WTC11 (cell line): ENCODE measurements at regions not wholly inside any gene's neighbourhood (a gene's known extent, or its start where the extent isn't known, plus 50 kb on each side); places are given as distances from the start of the nearest gene placed in this dataset.

Source experiments
- ATAC-seq: fragments of 200-7000 bp; cut with Tn5 transposase; 2 replicates; pipeline ENCODE4 v1.10.0; 2021; ENCODE audit warnings: mild to moderate bottlenecking, moderate library complexity
- CTCF ChIA-PET: fragments of 300-600 bp; sonication (Branson Sonifier 250); formaldehyde crosslinking; loops from one replicate; lab custom pipeline; 2021; ENCODE audit warnings: antibody characterized with exemption; lab: Charles Lee
- POLR2A ChIA-PET: fragments of 350-600 bp; sonication (Branson Sonifier 250); formaldehyde crosslinking; loops from one replicate; lab custom pipeline; 2021; ENCODE audit warnings: antibody characterized with exemption; lab: Charles Lee
- DNase-seq: peaks from one replicate; pipeline ENCODE4 v3.0.0; 2021; ENCODE audit warnings: low spot score
- H3K27ac Mint-ChIP-seq: 2 replicates; pipeline ENCODE4 v1.8.0; 2021; ENCODE audit warnings: mixed read lengths
- H3K27me3 Mint-ChIP-seq: 2 replicates; pipeline ENCODE4 v1.8.0; 2021; ENCODE audit warnings: low read depth, mild to moderate bottlenecking, moderate library complexity, mixed read lengths
- H3K36me3 Mint-ChIP-seq: 2 replicates; pipeline ENCODE4 v1.8.0; 2021; ENCODE audit warnings: mixed read lengths
- H3K4me1 Mint-ChIP-seq: 2 replicates; pipeline ENCODE4 v1.8.0; 2022; ENCODE audit warnings: mixed read lengths
- H3K4me3 Mint-ChIP-seq: 2 replicates; pipeline ENCODE4 v1.8.0; 2021; ENCODE audit warnings: mild to moderate bottlenecking, moderate library complexity, mixed read lengths
- H3K9me3 Mint-ChIP-seq: 2 replicates; pipeline ENCODE4 v1.8.0; 2021; ENCODE audit warnings: mixed read lengths
- AR ChIP-seq: fragments of 250-450 bp; sonication (Bioruptor Pico); IDR thresholded peaks from 2 replicates; pipeline ENCODE4 v1.9.0; 2021; ENCODE audit warnings: mild to moderate bottlenecking
- ATF1 ChIP-seq: sonication (generic); formaldehyde crosslinking; IDR thresholded peaks from 2 replicates; pipeline ENCODE4 v1.8.1; 2023; ENCODE audit warnings: mild to moderate bottlenecking, moderate library complexity, missing genetic modification reagents
- CTCF ChIP-seq: fragments of 200-600 bp; IDR thresholded peaks from 2 replicates; pipeline ENCODE4 v1.8.0; 2022; ENCODE audit warnings: antibody characterized with exemption
- ELF4 ChIP-seq: sonication (generic); formaldehyde crosslinking; IDR thresholded peaks from 2 replicates; pipeline ENCODE4 v1.8.1; 2022; ENCODE audit warnings: low read depth, mild to moderate bottlenecking, moderate library complexity, missing genetic modification reagents
- GABPB1 ChIP-seq: sonication (generic); formaldehyde crosslinking; IDR thresholded peaks from 2 replicates; pipeline ENCODE4 v1.8.1; 2023; ENCODE audit warnings: mild to moderate bottlenecking, missing genetic modification reagents
- MXD4 ChIP-seq: fragments of 250-450 bp; sonication (Bioruptor Pico); IDR thresholded peaks from 2 replicates; pipeline ENCODE4 v1.8.0; 2021; ENCODE audit warnings: mild to moderate bottlenecking, moderate library complexity, borderline replicate concordance
- OVOL2 ChIP-seq: fragments of 250-450 bp; sonication (Bioruptor Pico); IDR thresholded peaks from 2 replicates; pipeline ENCODE4 v1.9.0; 2021; ENCODE audit warnings: mild to moderate bottlenecking, borderline replicate concordance
- SMAD3 ChIP-seq: sonication (generic); formaldehyde crosslinking; IDR thresholded peaks from 2 replicates; pipeline ENCODE4 v1.8.0; 2022; ENCODE audit warnings: missing genetic modification reagents, mild to moderate bottlenecking, borderline replicate concordance
- SOX15 ChIP-seq: fragments of 250-450 bp; sonication (Bioruptor Pico); IDR thresholded peaks from 2 replicates; pipeline ENCODE4 v1.9.0; 2021; ENCODE audit warnings: mild to moderate bottlenecking
- TP53 ChIP-seq: sonication (generic); formaldehyde crosslinking; IDR thresholded peaks from 2 replicates; pipeline ENCODE4 v1.8.1; 2023; ENCODE audit warnings: mild to moderate bottlenecking, missing genetic modification reagents
- ZNF219 ChIP-seq: sonication (generic); formaldehyde crosslinking; IDR thresholded peaks from 2 replicates; pipeline ENCODE4 v1.8.0; 2023; ENCODE audit warnings: missing genetic modification reagents, mild to moderate bottlenecking, borderline replicate concordance
- ZNF416 ChIP-seq: fragments of 250-450 bp; sonication (Bioruptor Pico); IDR thresholded peaks from 2 replicates; pipeline ENCODE4 v1.9.0; 2021; ENCODE audit warnings: mild to moderate bottlenecking, inconsistent platforms
- TF ChIP-seq, protein P1 (sequence below): sonication (generic); formaldehyde crosslinking; IDR thresholded peaks from 2 replicates; pipeline ENCODE4 v1.8.1; 2022; ENCODE audit warnings: mild to moderate bottlenecking, moderate library complexity, missing genetic modification reagents
- TF ChIP-seq, protein P2 (sequence below): fragments of 250-450 bp; sonication (Bioruptor Pico); IDR thresholded peaks from 2 replicates; pipeline ENCODE4 v1.9.0; 2021; ENCODE audit warnings: mild to moderate bottlenecking
- TF ChIP-seq, protein P3 (sequence below): fragments of 250-450 bp; sonication (Bioruptor Pico); IDR thresholded peaks from 2 replicates; pipeline ENCODE4 v1.9.0; 2021; ENCODE audit warnings: mild to moderate bottlenecking, borderline replicate concordance
- TF ChIP-seq, protein P4 (sequence below): sonication (generic); formaldehyde crosslinking; IDR thresholded peaks from 2 replicates; pipeline ENCODE4 v1.8.0; 2022; ENCODE audit warnings: mild to moderate bottlenecking, missing genetic modification reagents
- TF ChIP-seq, protein P5 (sequence below): sonication (generic); formaldehyde crosslinking; IDR thresholded peaks from 2 replicates; pipeline ENCODE4 v1.8.0; 2023; ENCODE audit warnings: missing genetic modification reagents, mild to moderate bottlenecking, borderline replicate concordance

DNA sequence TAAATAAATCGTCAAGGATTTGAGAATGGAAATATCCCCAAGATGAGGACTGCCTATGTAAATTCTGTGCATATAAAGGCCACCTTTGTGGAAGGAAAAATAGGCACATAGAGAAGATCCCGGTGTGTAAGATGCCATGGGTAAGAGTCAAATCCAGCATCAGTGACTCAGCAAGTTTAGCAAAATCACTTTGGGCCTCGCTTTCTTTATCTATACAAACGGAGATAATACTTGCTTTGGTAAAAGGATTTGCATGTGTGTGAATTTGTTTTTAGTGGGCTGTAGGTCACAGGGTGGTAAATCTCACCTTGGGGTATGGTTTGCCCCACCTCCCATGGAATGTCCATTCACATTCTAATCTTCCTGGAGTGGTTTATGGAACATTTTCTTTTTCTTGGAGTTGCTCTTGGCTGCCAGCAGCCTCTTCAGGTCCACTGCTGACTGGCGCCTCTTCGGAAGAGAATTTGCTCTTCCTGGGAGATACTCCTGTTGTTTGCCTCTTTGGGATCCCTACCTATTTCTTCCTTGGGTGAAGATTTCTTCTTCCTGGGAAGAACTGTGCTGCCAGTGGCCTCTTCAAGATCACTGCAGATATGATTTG is 587.6 kb downstream of the CDH11 start (continued):
- TF ChIP-seq, protein P1, sequence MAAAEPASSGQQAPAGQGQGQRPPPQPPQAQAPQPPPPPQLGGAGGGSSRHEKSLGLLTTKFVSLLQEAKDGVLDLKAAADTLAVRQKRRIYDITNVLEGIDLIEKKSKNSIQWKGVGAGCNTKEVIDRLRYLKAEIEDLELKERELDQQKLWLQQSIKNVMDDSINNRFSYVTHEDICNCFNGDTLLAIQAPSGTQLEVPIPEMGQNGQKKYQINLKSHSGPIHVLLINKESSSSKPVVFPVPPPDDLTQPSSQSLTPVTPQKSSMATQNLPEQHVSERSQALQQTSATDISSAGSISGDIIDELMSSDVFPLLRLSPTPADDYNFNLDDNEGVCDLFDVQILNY (CRISPR knock-in tag) = no peak

DNA sequence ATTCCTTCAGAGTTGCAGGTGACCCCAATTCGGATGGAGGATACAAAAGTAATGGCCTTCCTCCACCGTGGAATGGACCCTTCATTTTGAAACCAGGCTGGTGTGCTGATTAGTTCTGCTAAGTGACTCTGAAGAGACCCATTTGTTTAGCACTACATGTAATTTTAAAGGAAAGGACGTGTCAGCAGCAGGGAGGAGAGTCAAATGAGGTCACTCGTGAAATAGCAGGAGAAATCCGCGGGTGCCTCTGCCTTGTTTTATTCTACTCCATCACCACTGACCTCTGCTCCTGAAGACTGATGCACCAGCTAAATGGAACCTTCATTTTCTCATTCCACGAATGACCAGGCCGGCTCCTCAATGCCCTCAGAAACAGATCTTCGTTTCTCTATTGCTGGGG is 589.2 kb downstream of the CDH11 start:
- peaks cover 36% of the 10 kb centered on the region for H3K4me1 Mint-ChIP-seq
- ChIA-PET POLR2A (no interaction called here), CTCF (no interaction called here)
- DNase-seq (no peak), ATAC-seq (no peak)
- peaks cover 4% of the 10 kb centered on the region; the same call in 1 of the 2 replicates for H3K36me3 Mint-ChIP-seq
- peaks cover 20% of the 10 kb centered on the region for H3K9me3 Mint-ChIP-seq
- no peaks in the 10 kb centered on the region; the same call in 1 of the 2 replicates for H3K27me3 Mint-ChIP-seq
- H3K27ac Mint-ChIP-seq = no peak overlapping the region
- H3K4me3 Mint-ChIP-seq = no peak overlapping the region
- TF ChIP-seq ELF4 (CRISPR knock-in tag) (no peak), AR (CRISPR knock-in tag) (no peak), MXD4 (CRISPR knock-in tag) (no peak), ZNF416 (CRISPR knock-in tag) (no peak), TP53 (CRISPR knock-in tag) (no peak), SMAD3 (CRISPR knock-in tag) (no peak), ATF1 (no peak), ZNF219 (CRISPR knock-in tag) (no peak), SOX15 (CRISPR knock-in tag) (no peak), OVOL2 (CRISPR knock-in tag) (no peak), CTCF (no peak), GABPB1 (CRISPR knock-in tag) (no peak)
- TF ChIP-seq, protein P2, sequence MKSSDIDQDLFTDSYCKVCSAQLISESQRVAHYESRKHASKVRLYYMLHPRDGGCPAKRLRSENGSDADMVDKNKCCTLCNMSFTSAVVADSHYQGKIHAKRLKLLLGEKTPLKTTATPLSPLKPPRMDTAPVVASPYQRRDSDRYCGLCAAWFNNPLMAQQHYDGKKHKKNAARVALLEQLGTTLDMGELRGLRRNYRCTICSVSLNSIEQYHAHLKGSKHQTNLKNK (CRISPR knock-in tag) = no peak
- TF ChIP-seq, protein P3, sequence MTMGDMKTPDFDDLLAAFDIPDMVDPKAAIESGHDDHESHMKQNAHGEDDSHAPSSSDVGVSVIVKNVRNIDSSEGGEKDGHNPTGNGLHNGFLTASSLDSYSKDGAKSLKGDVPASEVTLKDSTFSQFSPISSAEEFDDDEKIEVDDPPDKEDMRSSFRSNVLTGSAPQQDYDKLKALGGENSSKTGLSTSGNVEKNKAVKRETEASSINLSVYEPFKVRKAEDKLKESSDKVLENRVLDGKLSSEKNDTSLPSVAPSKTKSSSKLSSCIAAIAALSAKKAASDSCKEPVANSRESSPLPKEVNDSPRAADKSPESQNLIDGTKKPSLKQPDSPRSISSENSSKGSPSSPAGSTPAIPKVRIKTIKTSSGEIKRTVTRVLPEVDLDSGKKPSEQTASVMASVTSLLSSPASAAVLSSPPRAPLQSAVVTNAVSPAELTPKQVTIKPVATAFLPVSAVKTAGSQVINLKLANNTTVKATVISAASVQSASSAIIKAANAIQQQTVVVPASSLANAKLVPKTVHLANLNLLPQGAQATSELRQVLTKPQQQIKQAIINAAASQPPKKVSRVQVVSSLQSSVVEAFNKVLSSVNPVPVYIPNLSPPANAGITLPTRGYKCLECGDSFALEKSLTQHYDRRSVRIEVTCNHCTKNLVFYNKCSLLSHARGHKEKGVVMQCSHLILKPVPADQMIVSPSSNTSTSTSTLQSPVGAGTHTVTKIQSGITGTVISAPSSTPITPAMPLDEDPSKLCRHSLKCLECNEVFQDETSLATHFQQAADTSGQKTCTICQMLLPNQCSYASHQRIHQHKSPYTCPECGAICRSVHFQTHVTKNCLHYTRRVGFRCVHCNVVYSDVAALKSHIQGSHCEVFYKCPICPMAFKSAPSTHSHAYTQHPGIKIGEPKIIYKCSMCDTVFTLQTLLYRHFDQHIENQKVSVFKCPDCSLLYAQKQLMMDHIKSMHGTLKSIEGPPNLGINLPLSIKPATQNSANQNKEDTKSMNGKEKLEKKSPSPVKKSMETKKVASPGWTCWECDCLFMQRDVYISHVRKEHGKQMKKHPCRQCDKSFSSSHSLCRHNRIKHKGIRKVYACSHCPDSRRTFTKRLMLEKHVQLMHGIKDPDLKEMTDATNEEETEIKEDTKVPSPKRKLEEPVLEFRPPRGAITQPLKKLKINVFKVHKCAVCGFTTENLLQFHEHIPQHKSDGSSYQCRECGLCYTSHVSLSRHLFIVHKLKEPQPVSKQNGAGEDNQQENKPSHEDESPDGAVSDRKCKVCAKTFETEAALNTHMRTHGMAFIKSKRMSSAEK (CRISPR knock-in tag) = no peak
- TF ChIP-seq, protein P4, sequence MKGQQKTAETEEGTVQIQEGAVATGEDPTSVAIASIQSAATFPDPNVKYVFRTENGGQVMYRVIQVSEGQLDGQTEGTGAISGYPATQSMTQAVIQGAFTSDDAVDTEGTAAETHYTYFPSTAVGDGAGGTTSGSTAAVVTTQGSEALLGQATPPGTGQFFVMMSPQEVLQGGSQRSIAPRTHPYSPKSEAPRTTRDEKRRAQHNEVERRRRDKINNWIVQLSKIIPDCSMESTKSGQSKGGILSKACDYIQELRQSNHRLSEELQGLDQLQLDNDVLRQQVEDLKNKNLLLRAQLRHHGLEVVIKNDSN (CRISPR knock-in tag) = no peak
- TF ChIP-seq, protein P5, sequence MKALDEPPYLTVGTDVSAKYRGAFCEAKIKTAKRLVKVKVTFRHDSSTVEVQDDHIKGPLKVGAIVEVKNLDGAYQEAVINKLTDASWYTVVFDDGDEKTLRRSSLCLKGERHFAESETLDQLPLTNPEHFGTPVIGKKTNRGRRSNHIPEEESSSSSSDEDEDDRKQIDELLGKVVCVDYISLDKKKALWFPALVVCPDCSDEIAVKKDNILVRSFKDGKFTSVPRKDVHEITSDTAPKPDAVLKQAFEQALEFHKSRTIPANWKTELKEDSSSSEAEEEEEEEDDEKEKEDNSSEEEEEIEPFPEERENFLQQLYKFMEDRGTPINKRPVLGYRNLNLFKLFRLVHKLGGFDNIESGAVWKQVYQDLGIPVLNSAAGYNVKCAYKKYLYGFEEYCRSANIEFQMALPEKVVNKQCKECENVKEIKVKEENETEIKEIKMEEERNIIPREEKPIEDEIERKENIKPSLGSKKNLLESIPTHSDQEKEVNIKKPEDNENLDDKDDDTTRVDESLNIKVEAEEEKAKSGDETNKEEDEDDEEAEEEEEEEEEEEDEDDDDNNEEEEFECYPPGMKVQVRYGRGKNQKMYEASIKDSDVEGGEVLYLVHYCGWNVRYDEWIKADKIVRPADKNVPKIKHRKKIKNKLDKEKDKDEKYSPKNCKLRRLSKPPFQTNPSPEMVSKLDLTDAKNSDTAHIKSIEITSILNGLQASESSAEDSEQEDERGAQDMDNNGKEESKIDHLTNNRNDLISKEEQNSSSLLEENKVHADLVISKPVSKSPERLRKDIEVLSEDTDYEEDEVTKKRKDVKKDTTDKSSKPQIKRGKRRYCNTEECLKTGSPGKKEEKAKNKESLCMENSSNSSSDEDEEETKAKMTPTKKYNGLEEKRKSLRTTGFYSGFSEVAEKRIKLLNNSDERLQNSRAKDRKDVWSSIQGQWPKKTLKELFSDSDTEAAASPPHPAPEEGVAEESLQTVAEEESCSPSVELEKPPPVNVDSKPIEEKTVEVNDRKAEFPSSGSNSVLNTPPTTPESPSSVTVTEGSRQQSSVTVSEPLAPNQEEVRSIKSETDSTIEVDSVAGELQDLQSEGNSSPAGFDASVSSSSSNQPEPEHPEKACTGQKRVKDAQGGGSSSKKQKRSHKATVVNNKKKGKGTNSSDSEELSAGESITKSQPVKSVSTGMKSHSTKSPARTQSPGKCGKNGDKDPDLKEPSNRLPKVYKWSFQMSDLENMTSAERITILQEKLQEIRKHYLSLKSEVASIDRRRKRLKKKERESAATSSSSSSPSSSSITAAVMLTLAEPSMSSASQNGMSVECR (CRISPR knock-in tag) = no peak
